ENCODE measurements at regions not wholly inside any gene's neighbourhood (a gene's known extent, or its start where the extent isn't known, plus 50 kb on each side); places are given as distances from the start of the nearest gene placed in this dataset.

- DNase-seq, result no peak
Measured at GRCh38 chr4:26110493-26110892, 196.5 kb downstream of the SMIM20 start.

DNA sequence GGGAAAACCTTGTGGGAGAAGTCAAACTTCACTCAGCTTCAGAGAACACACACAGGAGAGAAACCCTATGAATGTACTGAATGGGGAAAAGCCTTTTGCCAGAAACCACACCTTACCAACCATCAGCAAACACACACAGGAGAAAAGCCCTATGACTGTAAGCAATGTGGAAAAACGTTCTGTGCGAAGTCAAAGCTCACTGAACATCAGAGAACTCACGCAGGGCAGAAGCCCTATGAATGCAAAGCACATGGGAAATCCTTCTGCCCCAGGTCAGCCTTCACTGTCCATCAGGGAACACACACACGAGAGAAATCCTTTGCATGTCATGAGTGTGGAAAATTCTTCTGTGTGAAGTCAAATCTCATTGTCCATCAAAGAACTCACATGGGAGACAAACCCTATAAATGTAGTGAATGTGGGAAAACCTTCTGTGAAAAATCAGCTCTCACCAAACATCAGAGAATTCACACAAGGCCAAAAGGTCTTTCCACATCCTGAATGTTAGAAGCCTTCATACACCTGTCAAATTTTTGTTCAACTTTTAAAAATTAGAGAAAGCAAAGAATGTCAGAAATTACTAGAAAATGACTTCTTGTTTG, 199.4 kb downstream of the SMIM20 start:
- DNase-seq, result no peak

GRCh38 chr4:26116057-26116456, 202.0 kb downstream of the SMIM20 start:
- DNase-seq, result no peak

GRCh38 chr4:26120098-26120825, 200.6 kb upstream of the RBPJ start:
- no peak for DNase-seq

- DNase-seq, result no peak
Measured at GRCh38 chr4:26122690-26123089, 198.1 kb upstream of the RBPJ start.

GRCh38 chr4:26124753-26125321, 196.0 kb upstream of the RBPJ start:
- no peak for DNase-seq

GRCh38 chr4:26126143-26126718, 194.6 kb upstream of the RBPJ start:
- DNase-seq, result no peak

GRCh38 chr4:26126994-26127393, 193.8 kb upstream of the RBPJ start:
- no peak for DNase-seq

- DNase-seq, result no peak
Measured at GRCh38 chr4:26127851-26128337, 192.9 kb upstream of the RBPJ start.

DNA sequence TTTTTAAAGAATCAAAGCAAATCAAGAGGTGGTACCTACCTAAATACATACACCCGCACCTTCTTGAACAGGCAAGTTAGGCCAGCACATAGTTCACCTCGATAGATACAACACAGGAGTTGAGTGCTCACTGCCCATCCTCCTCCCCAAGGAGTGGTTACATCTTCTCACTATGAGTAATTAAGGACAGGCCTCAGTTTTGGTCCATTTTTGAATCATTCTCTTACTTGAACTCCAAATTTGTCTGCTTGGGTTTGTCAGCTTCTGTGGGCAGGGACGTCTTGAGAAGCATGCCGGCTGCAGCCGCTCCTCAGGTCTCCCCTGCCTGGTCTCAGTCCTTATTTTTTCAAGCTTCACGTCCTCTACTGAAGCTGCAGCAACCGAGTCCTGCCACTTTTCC, 190.6 kb upstream of the RBPJ start:
- no peak for DNase-seq

DNA sequence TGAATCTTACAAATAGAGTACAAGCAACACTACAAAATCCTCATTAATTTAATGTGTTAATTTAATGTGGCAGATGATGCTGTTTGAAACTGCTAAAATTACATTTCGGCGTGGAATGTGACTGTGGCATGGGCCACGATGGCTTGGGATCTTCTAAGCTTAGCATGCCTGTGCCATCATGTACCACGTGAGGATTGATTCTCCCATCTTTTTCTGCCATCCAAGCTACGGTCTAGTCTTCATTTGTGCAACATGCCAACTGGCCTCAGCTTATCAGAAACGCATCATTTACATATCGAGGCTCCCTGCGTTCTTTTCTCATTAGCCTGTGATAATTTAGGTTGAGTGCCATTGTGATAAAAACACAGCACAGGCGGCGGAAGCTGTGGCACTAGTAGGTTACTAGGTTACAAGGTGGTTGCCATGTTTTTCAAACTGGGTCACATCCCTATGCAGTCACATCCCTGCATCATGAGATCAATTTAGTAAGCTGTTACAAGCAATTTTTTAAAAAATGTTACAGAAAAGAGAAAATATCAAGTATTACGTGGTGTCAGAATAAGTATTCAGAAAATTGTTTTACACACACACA, 189.9 kb upstream of the RBPJ start:
- DNase-seq, result no peak

- no peak for DNase-seq
Measured at GRCh38 chr4:26131711-26132110, 189.1 kb upstream of the RBPJ start.

GRCh38 chr4:26132858-26133257, 188.0 kb upstream of the RBPJ start:
- no peak for DNase-seq

GRCh38 chr4:26133840-26134239, 187.0 kb upstream of the RBPJ start:
- DNase-seq, result no peak

DNA sequence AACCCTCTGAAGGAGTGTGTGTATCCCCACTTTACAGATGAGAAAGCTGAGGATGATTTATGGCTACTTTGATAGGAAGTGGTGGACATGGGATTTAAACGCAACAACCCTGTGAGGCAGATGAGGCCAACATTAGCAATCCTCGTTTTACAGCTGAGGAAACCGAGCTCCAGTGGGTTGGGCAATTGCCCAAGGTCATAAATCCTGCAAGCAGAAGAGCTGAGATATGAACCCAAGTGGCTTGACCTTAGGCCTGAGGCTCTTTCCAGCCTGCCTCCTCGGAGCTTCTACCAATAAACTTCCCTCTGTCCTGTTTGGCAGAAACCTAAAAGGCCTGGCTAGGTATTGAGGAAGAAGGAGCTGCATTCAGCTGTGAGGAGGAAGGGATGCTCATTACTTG, 185.5 kb upstream of the RBPJ start:
- no peak for DNase-seq

GRCh38 chr4:26136615-26137014, 184.2 kb upstream of the RBPJ start:
- no peak for DNase-seq

DNA sequence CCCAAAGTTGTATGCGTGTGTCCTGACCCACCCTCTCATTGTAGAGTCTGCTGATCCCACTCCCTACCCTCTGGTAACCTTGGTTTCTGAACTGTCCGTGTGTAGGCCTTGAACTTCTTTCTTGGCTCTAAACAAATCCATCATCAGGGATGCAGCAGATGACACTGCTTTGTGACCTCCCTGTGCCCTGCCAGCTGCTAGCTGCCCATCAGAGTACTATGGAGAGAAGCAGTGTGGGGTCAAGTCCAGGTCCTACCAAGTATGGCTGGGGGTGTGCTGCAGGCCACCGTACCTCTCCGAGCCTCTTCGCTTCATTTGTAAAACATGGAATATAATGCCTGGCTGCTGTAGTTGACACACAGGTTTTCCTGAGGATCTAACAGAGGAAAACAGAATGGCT, 183.5 kb upstream of the RBPJ start:
- no peak for DNase-seq

- no peak for DNase-seq
Measured at GRCh38 chr4:26139310-26139924, 181.4 kb upstream of the RBPJ start.

DNA sequence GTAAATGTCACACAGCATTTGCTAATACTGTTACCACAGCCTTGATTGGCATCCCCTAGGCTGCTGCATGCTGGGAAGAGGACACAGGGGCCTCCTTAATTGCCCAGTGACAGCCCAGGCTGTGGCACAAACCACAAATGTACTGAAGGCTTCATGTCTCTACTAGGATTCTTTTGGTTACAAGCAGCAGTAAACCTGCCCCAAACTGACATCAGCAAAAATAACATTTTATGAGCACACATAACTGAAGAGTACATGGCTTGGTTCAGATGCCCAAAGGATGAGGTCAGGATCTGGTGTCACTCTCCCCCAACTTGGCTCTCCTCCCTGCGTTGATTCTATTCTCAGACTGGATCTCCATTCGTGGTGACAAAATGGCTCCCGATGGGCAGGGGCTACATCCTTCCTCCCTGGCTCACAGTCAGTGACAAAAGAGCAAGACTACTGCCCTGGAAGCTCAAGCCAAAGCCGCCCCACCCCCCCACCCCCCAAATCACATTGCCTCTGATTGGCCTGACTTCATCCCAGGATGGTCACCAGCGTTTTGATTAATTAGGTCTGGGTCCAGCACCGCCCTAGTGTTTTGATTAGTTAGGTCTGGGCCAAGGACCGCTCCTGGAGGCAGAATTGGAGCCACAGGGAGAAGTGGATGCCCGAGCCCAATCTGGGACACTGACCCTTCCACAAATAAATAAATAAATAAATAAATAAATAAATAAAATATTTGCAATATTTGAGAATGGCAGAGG, 180.5 kb upstream of the RBPJ start:
- no peak for DNase-seq

GRCh38 chr4:26141051-26141721, 179.6 kb upstream of the RBPJ start:
- DNase-seq, result no peak

DNA sequence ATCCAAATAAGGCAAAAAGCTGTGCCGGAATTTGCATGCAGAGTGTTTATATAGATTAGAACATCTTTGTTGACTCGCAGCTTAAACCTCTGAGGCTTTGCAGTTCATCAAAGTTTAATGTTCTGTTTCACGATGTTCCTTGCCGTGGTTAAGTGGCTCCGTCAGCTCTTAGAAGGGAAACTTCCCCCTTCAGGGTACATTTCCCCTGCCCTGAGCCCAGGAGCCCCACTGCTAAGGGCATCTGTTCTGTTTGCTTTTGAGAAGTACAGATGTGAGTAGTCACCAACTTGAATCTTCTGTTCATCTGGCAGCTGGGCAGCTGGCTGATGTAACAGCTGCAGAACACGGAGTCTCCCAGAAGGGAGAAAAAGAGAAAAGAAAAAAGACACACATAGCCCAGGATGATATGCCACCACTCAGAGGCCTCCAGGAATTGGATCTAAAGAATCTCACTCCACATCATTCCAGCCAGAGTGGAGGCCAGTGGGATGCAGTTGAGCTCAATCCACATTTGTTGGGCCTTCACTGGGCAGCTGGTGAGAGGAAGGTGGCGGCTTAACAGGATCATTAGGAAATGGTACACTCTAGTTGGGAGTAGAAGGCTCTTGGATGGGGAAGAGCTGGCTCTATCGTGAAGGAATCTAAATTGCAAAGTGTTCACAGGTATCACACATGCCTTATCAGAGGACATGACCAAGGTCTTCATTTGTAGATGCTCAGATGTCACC, 178.7 kb upstream of the RBPJ start:
- DNase-seq, result no peak

Measured in amniotic stem cell (primary cell).